GM18951 (cell line): ENCODE measurements at regions not wholly inside any gene's neighbourhood (a gene's known extent, or its start where the extent isn't known, plus 50 kb on each side); places are given as distances from the start of the nearest gene placed in this dataset.
"Not testable (repeated sequence)": the region's sequence is repeated elsewhere in the genome, so short reads cannot be mapped to it uniquely, and the experiment has no call there.

Experiments used
- POLR2A ChIP-seq: IDR thresholded peaks from 4 replicates; pipeline ENCODE4 v1.6.1; 2011; ENCODE audit warnings: mild to moderate bottlenecking; ENCODE audit not compliant: insufficient read length, insufficient read depth; ENCODE audit errors: extremely low read depth
- in situ Hi-C: fragments of 300-500 bp; cut with MboI; formaldehyde crosslinking; loops from one replicate; pipeline ENCODE4 v1.12.0; 2022; ENCODE audit warnings: low sequenced_read_pairs, mixed read lengths, inconsistent platforms; ENCODE audit not compliant: unreplicated experiment

DNA sequence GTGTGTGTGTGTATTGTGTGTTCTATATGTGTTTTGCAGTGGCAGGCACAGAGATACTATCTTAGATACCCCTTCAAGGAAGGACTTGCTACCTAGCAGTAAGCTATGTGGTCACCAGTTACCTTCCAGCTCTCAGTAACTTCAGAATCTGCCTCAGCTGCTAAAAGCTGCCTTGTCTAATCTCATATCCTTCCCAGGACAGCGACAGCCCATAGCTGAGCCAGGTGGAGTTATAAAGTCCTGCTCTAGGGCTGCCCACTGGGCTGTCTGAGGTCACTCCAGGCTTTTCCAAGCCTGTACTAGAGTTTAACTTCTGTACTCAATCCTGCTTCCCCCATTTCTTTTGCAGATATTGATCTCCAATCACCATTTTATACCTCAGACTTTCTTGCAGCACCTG is 942.6 kb downstream of the GALC start:
- in situ Hi-C loops: no loop called here
- TF ChIP-seq POLR2A: no peak

DNA sequence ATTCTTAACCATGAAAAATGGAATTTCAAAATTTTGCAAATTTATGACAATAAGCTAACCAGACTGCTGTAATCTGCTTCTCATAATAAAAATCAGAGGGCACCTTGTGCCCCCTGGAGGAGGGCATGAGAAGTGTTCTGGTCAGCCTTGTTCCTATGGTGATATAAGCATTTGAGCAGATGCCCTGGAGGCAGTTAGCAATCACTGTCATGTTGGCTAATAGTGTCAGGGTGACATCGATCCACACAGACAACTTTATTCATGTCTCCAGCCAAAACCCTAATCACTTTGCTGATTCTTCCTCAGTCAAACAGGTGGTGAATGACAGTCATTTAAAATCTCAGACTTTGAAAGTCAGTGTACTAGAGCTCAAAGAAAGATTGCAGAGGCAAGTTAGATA is 943.0 kb downstream of the GALC start:
- in situ Hi-C loops: no loop called here
- TF ChIP-seq POLR2A: no peak

DNA sequence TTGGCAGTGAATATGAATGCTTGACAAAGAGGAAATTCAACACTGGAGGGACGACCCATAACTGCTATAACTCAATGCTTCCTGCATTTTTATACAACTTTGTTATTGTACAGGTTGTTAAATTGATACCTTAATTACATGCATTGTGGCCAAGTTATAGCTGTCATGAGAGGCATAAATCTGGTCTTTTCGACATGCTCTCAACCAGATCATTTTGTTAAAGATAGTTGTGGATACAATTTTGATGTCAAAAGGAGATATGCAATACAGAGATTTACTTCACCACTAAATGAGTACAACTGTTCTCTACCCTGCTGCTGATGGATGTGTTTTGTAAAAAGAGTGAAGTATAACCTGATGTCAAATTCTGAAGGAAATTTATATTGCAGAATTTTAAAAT is 946.0 kb downstream of the GALC start:
- in situ Hi-C loops: no loop called here
- no peak for TF ChIP-seq POLR2A

DNA sequence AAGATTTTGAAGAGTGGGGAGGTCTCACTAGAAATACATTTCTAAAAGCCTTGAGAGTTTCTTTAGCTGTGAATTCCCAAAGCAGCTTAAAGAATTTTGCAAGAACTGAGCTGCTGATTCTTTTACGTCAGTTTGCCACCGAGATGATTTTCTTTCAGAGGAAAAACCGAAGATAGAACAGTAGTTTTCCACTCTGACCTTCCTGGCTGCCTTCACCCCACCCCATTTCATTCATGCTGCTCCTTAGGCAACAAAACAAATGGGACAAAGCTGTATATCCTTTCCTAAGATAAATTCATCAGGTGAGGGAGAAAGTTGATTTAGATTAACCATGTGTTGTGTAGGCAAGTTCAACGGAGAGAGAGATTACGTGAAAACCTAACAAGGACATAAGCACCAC is 947.0 kb downstream of the GALC start:
- no peak for TF ChIP-seq POLR2A
- in situ Hi-C loops: no loop called here

DNA sequence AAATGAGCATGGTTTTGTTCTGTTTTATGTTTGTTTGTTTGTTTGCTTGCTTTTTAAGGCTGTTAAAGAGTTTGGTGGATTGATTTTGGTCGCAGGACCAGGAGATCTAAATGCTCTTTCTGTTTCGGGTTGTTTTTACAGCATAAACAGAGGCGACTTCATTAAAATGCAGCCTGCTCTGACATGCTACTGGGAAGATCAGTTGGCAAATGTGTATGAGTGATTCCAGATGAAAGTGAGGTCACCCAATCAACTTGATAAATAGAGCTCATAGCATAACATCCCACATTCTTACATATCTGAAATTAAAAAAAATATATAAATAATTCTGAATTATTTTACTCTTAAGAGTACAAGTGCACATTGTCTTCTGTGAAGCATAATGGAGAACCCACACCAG is 947.7 kb downstream of the GALC start:
- in situ Hi-C loops: no loop called here
- TF ChIP-seq POLR2A: no peak

DNA sequence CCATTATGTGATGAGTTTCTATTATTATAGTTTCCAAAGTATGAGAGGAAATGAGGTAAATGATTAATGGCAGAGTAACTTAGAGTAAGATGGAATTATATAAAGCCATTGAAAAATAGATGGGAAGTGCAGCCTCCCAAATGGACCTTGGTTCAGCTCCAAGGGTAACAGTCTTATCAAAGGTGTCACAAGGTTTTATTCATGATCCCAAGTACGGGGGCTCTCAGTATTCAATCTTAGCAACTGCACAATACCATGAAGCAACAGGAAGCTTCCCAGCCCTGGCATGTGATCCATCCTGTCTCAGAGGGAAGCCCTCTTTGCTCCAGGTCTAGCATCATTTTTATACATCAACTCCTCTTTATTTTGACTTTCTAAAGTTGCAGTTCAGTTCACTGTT is 948.2 kb downstream of the GALC start:
- in situ Hi-C loops: no loop called here
- TF ChIP-seq POLR2A: no peak

DNA sequence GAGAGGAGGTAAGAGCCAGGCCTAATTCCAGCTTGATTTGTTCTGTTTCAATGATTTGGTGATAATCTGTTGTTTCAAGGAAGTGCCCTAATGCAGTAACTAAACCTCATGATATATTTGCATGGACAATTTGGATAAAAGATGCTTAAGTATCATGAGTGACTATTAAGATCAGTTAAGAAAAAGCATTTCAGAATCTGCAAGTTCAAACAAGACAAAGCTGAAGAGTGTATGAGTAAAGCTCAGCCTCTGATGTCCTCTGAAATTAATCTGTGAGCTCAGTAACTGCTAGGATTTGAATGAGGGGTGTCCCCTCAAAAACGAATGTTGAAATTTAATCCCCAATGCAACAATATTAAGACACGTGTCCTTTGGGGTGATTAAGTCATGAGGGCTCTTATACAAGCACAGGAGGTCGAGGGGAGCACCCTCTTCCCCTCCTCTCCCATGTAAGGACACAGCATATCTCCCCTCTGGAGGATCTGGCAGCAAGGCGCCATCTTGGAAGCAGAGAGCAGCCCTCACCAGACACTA is 949.2 kb downstream of the GALC start:
- no peak for TF ChIP-seq POLR2A
- in situ Hi-C loops: no loop called here

DNA sequence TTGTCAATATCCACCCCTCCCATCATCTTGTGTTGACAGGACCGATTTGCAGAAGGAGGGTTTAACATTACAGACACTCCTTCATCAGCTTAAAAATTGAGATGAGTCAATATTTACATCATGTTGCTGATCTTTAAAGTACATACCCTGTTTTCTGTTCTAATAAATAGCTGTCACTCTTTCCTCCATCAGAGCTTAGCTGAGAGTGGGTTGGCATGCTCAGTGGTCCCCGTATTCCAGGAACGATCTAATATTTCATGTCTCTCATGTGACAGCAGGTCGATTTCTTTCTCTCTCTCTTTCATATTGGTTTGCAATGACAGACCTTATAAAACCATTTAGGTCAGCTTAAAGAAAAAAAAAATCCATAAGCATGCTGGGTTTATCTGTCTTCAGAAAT is 950.6 kb downstream of the GALC start:
- no peak for TF ChIP-seq POLR2A
- in situ Hi-C loops: no loop called here

DNA sequence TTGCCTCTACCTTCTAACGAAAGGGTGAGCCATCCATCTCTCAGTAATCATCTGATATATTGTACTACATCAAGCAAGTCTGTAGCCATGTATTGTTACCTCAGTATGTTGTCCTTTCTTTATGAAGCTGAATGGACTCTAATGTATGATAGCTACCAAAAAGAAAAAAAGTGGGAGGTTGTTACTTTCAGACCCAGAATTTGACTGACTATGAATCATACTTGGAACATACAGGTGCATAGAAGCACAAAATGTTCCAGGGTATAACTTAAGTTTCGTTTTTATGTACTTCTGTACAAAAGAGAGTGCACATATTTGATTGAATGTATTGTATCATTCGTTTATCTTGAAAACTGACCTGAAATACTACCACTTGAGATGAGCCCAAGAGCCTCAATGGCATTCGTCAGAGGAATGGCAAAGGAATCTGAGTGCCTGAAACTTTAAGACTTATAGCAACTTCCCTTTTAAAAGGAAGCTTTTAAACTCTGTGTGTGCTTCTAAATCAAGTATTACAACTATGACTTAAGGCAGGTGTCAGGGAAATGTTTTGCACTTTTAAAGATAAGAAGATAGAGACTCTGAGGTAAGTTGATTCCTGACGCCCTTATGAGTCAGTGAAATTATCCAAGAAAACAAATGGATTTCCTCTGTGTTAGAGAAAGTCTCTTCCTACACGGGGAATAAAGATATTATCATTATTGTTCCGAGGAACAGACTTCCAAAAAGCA is 951.5 kb downstream of the GALC start:
- TF ChIP-seq POLR2A: no peak
- in situ Hi-C loops: no loop called here

DNA sequence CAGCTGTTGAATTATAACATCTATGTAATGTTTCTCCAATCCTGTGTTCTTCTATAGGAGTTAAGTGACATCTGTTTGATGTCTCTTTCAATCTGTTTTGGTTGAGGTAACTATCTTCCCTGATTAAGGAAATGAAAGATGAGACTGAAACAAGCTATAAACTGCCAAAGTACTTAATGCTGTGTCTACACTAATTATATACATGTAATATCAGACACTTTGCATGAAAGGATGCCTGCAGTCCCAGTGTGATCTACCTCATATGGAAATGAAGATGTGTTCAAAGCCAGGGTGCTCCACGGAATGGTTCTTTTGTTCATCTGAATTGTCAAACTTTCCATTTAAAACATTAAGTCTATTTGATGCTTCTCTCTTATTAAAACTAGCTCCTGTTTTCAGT is 958.3 kb downstream of the GALC start:
- in situ Hi-C loops: no loop called here
- TF ChIP-seq POLR2A: no peak

DNA sequence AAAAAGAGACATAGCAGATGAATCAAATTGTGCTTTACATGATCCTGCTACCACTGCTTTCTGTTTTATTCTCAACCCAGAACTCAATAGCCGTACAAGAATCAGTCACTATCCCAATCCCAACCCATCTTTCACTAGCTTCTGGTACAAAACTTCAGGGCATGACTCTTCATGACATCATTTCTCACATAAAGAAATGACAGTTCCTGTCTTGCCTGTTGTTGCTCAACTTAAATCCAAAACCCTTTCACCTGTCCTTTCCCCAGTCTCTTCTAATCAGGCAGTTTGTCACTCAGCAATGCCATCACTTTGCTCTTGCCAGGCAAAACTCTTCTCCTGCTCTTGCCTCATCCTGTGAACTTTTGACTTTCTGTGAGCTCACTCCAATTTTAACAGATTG is 962.8 kb downstream of the GALC start:
- in situ Hi-C loops: no loop called here
- no peak for TF ChIP-seq POLR2A

DNA sequence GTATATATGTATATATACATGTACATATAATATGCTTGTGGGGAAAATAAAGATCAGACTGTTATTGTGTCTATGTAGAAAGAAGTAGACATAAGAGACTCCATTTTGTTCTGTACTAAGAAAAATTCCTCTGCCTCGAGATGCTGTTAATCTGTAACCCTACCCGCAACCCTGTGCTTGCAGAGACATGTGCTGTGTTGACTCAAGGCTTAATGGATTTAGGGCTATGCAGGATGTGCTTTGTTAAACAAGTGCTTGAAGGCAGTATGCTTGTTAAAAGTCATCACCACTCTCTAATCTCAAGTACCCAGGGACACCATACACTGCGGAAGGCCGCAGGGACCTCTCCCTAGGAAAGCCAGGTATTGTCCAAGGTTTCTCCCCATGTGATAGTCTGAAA is 972.9 kb downstream of the GALC start:
- in situ Hi-C loops: not testable (repeated sequence)

DNA sequence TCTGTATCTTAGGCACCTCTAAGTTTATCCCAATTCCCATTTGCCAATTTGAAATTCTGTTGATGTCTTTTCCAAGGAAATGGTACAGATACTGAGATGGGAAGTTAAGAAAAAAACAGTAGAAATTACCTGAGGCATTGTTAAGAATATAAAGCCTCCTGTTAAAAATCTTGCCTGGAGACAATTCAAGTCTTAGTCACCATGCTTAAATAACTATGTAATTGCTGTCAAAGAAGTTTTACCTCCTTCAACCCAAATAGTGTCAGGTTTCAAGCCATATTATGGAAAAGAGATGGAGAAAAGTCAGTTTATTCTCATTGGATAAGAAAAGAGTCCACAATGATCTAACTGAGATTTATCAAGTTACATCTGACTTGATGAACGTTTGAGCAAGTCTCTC is 974.7 kb downstream of the GALC start:
- in situ Hi-C loops: no loop called here
- no peak for TF ChIP-seq POLR2A

DNA sequence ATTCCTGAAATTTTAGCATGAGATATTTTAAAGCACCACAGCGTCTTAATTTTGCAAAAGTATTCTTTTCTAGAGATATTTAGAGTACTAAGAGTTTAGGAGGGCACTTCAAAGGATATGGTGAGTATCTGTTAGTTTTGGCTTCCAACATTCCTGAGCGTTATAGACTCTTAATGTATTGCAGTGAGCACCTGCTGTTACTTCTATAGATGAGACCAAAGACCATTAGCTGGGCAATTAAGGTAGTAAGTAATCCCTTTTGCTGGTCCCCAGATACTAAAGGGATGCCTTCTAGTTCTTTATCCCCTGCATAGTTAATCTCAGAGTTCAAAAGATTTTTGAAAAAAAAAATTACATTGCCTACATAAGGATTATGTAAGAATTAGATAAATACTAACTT is 975.6 kb downstream of the GALC start:
- in situ Hi-C loops: no loop called here

DNA sequence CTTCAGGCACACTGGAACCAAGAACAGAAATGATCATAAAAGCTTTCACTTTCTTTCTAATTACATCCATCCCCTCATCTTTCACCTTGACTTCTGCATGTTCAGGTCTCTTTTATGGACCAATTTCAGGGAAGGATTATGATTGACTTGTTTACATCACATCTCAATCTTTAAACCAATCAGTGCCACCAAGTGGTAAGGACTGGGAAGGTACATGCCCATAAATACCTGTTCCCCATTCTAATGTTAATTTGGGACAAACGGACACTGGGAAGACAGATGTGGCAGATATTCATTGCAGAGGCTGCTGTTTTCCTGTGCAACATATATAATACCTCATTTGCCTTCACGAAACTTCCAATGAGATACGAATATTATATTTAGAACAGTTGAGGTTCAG is 978.1 kb downstream of the GALC start:
- in situ Hi-C loops: no loop called here

More for the DNA sequence above, 975.6 kb downstream of the GALC start:
- no peak for TF ChIP-seq POLR2A

More for the DNA sequence above, 978.1 kb downstream of the GALC start:
- TF ChIP-seq POLR2A: no peak
